ENCODE measurements at regions not wholly inside any gene's neighbourhood (a gene's known extent, or its start where the extent isn't known, plus 50 kb on each side); places are given as distances from the start of the nearest gene placed in this dataset.

GRCh38 chr6:91961236-91961635 is 1374.4 kb upstream of the MAP3K7 start:
- H3K36me3 ChIP-seq (ENCODE audit: control insufficient read depth in 2 of 2, insufficient read depth in 2 of 2, low read length in 1 of 2), result no peaks in the 10 kb centered on the region
- no peaks in the 10 kb centered on the region for H3K79me2 ChIP-seq (ENCODE audit: control insufficient read depth, insufficient read depth, low read length)
- CTCF ChIA-PET, result interaction anchor here (0.8 kb wide), 1 partner anchor 13 kb away, joined by 3 read pairs; no protein-coding TSS in a partner anchor

More at GRCh38 chr6:91961236-91961635, 1374.4 kb upstream of the MAP3K7 start:
- TF ChIP-seq, protein P1, sequence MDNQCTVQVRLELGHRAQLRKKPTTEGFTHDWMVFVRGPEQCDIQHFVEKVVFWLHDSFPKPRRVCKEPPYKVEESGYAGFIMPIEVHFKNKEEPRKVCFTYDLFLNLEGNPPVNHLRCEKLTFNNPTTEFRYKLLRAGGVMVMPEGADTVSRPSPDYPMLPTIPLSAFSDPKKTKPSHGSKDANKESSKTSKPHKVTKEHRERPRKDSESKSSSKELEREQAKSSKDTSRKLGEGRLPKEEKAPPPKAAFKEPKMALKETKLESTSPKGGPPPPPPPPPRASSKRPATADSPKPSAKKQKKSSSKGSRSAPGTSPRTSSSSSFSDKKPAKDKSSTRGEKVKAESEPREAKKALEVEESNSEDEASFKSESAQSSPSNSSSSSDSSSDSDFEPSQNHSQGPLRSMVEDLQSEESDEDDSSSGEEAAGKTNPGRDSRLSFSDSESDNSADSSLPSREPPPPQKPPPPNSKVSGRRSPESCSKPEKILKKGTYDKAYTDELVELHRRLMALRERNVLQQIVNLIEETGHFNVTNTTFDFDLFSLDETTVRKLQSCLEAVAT (IDR thresholded peaks at IDR 0.05), result no peak
- no peak for TF ChIP-seq ZSCAN29 (IDR thresholded peaks at IDR 0.05)
- no peak for TF ChIP-seq PAX8 (IDR thresholded peaks at IDR 0.05)
- TF ChIP-seq HDAC2 (IDR thresholded peaks at IDR 0.05), result no peak
- TF ChIP-seq TARDBP (IDR thresholded peaks at IDR 0.05; ENCODE audit: borderline replicate concordance), result no peak
- no peak for TF ChIP-seq SREBF1 (IDR thresholded peaks at IDR 0.05; ENCODE audit: low read length)
- no peak for TF ChIP-seq RAD21 (IDR thresholded peaks at IDR 0.05; ENCODE audit: insufficient read depth, low read depth, low read length)
- TF ChIP-seq EED (IDR thresholded peaks at IDR 0.05; ENCODE audit: low read depth), result no peak
- TF ChIP-seq, protein P2, sequence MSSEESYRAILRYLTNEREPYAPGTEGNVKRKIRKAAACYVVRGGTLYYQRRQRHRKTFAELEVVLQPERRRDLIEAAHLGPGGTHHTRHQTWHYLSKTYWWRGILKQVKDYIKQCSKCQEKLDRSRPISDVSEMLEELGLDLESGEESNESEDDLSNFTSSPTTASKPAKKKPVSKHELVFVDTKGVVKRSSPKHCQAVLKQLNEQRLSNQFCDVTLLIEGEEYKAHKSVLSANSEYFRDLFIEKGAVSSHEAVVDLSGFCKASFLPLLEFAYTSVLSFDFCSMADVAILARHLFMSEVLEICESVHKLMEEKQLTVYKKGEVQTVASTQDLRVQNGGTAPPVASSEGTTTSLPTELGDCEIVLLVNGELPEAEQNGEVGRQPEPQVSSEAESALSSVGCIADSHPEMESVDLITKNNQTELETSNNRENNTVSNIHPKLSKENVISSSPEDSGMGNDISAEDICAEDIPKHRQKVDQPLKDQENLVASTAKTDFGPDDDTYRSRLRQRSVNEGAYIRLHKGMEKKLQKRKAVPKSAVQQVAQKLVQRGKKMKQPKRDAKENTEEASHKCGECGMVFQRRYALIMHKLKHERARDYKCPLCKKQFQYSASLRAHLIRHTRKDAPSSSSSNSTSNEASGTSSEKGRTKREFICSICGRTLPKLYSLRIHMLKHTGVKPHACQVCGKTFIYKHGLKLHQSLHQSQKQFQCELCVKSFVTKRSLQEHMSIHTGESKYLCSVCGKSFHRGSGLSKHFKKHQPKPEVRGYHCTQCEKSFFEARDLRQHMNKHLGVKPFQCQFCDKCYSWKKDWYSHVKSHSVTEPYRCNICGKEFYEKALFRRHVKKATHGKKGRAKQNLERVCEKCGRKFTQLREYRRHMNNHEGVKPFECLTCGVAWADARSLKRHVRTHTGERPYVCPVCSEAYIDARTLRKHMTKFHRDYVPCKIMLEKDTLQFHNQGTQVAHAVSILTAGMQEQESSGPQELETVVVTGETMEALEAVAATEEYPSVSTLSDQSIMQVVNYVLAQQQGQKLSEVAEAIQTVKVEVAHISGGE (CRISPR knock-in tag; IDR thresholded peaks at IDR 0.05), result no peak
- TF ChIP-seq MTA3 (IDR thresholded peaks at IDR 0.05; ENCODE audit: borderline replicate concordance, low read length), result no peak
- TF ChIP-seq ZNF274 (IDR thresholded peaks at IDR 0.05; ENCODE audit: insufficient read depth, insufficient read length), result no peak
- TF ChIP-seq ETV6 (conservative IDR thresholded peaks at IDR 0.05 in 1 of 2, IDR thresholded peaks at IDR 0.05 in 1 of 2; ENCODE audit: borderline replicate concordance in 1 of 2, low read depth in 1 of 2), result no peak
- TF ChIP-seq ELK1 (IDR thresholded peaks at IDR 0.05; ENCODE audit: low read depth, low read length), result no peak
- TF ChIP-seq MYC (IDR thresholded peaks at IDR 0.05; ENCODE audit: insufficient read depth, insufficient read length, insufficient replicate concordance, low read length, severe bottlenecking), result no peak
- no peak for TF ChIP-seq ZZZ3 (IDR thresholded peaks at IDR 0.05; ENCODE audit: control insufficient read depth, insufficient read length, low read depth)
- no peak for TF ChIP-seq RFX5 (IDR thresholded peaks at IDR 0.05; ENCODE audit: low read depth, low read length)
- TF ChIP-seq ZBTB33 (IDR thresholded peaks at IDR 0.05), result no peak
- no peaks in the 10 kb centered on the region for H4K20me1 ChIP-seq (ENCODE audit: control insufficient read depth, insufficient read depth)
- in situ Hi-C loops (cut with MboI), result no loop called here
- H3K4me1 ChIP-seq (ENCODE audit: control insufficient read depth, insufficient read depth, low read length), result no peaks in the 10 kb centered on the region
- no TSS peak for BruUV-seq (replicated peaks)
- SMC1A ChIA-PET (ENCODE audit: uncharacterized antibody, unreplicated experiment), result interaction anchor here (0.8 to 1.0 kb wide), 3 partner anchors 30 to 250 kb away, joined by 3 to 4 read pairs (median 3); no protein-coding TSS in a partner anchor
- ATAC-seq, result no peak
- H3K27me3 ChIP-seq (replicated peaks in 1 of 2; ENCODE audit: control insufficient read depth in 2 of 2, insufficient read depth in 2 of 2, low read length in 1 of 2), result no peaks in the 10 kb centered on the region
- no peak overlapping the region for H2AFZ ChIP-seq (ENCODE audit: control insufficient read depth, low read depth, low read length)
- FAIRE-seq, result no peak
- intact Hi-C loops (cut with micrococcal nuclease; ENCODE audit: unreplicated experiment), result no loop called here
- no peak overlapping the region for H3K4me2 ChIP-seq (ENCODE audit: control insufficient read depth, insufficient read depth)
- no peak for DNase-seq (ENCODE audit: low read depth, low spot score)
- RAD21 ChIA-PET (ENCODE audit: unreplicated experiment), result no interaction called here
- POLR2A ChIA-PET, result no interaction called here
- H3K9ac ChIP-seq (ENCODE audit: control insufficient read depth, insufficient read depth, low read length), result no peak overlapping the region
- no peaks in the 10 kb centered on the region; the same call in 2 of the 3 replicates for H3K9me3 ChIP-seq (replicated peaks; ENCODE audit: control insufficient read depth, insufficient read depth, low read length)
- H3K4me3 ChIP-seq, result no peak overlapping the region
- 65% methylated on average over 3 of the region's 3 CpGs for WGBS (ENCODE audit: insufficient coverage, insufficient replicate concordance, low lambda C conversion rate, missing lambda C conversion rate)
- H3K27ac ChIP-seq (ENCODE audit: control insufficient read depth, insufficient read depth), result no peak overlapping the region

Measured in GM12878 (cell line).